GM12878 (cell line): ENCODE measurements at regions not wholly inside any gene's neighbourhood (a gene's known extent, or its start where the extent isn't known, plus 50 kb on each side); places are given as distances from the start of the nearest gene placed in this dataset.

Experiments
- ATAC-seq: fragments of 200-7000 bp; cut with Tn5 transposase; 3 replicates; pipeline ENCODE4 v1.9.1; 2020; ENCODE audit warnings: mild to moderate bottlenecking, moderate library complexity
- BruUV-seq: library from RNA; stranded (reverse); fragments of 400-500 nt; replicated peaks from 2 replicates; lab custom pipeline; 2021; lab: Mats Ljungman, UMichigan
- CTCF ChIA-PET: fragments of 300-600 bp; sonication (Branson Sonifier 250); formaldehyde crosslinking; extraction: SDS; loops from one replicate; lab custom pipeline; 2021; ENCODE audit warnings: inconsistent platforms; lab: Yijun Ruan, JAX
- POLR2A ChIA-PET: fragments of 350-600 bp; formaldehyde crosslinking; extraction: SDS; loops from one replicate; lab custom pipeline; 2021; ENCODE audit warnings: inconsistent platforms; lab: Charles Lee
- RAD21 ChIA-PET: fragments of 300-600 bp; sonication (Branson Sonifier 250); formaldehyde crosslinking; loops from one replicate; lab custom pipeline; 2023; ENCODE audit warnings: antibody characterized with exemption; ENCODE audit not compliant: unreplicated experiment; lab: Charles Lee
- SMC1A ChIA-PET: fragments of 300-600 bp; sonication (Branson Sonifier 250); formaldehyde crosslinking; loops from one replicate; lab custom pipeline; 2023; ENCODE audit not compliant: unreplicated experiment, uncharacterized antibody; lab: Charles Lee
- DNase-seq: peaks from one replicate; pipeline ENCODE4 v3.0.0-alpha.2; 2011; ENCODE audit warnings: low read depth, low spot score
- FAIRE-seq: peaks from 3 replicates; lab custom pipeline; 2011; peaks lifted over from hg19 to GRCh38; lab: Jason Lieb, UNC
- H2AFZ ChIP-seq: 2 replicates; pipeline ENCODE4 v1.6.0; 2011; ENCODE audit warnings: low read depth, low read length, control low read depth; ENCODE audit not compliant: control insufficient read depth
- H3K27ac ChIP-seq: 2 replicates; pipeline ENCODE4 v1.5.1; 2011; ENCODE audit warnings: control low read depth; ENCODE audit not compliant: control insufficient read depth, insufficient read depth
- H3K27me3 ChIP-seq, 2 experiments: replicated peaks in 1 of 2; 2 replicates each; pipeline versions ENCODE4 v1.6.0 to v1.6.1; 2011; ENCODE audit warnings: low read length in 1 of 2; ENCODE audit not compliant: control insufficient read depth in 2 of 2, insufficient read depth in 2 of 2
- H3K36me3 ChIP-seq, 2 experiments: 2 replicates each; pipeline ENCODE4 v1.5.1; 2011; ENCODE audit warnings: low read length in 1 of 2; ENCODE audit not compliant: control insufficient read depth in 2 of 2, insufficient read depth in 2 of 2
- H3K4me1 ChIP-seq: 2 replicates; pipeline ENCODE4 v1.6.1; 2011; ENCODE audit warnings: mild to moderate bottlenecking, low read length, moderate library complexity, mixed read lengths; ENCODE audit not compliant: control insufficient read depth, insufficient read depth
- H3K4me2 ChIP-seq: 2 replicates; pipeline ENCODE4 v1.6.0; 2011; ENCODE audit warnings: control low read depth; ENCODE audit not compliant: control insufficient read depth, insufficient read depth
- H3K4me3 ChIP-seq: fragments of 200-600 bp; sonication (generic); 2 replicates; pipeline ENCODE4 v1.5.1; 2016
- H3K79me2 ChIP-seq: 2 replicates; pipeline ENCODE4 v1.6.0; 2011; ENCODE audit warnings: low read length; ENCODE audit not compliant: control insufficient read depth, insufficient read depth
- H3K9ac ChIP-seq: 2 replicates; pipeline ENCODE4 v1.8.0; 2011; ENCODE audit warnings: low read length, control low read depth, mixed read lengths; ENCODE audit not compliant: control insufficient read depth, insufficient read depth
- H3K9me3 ChIP-seq: replicated peaks from 3 replicates; pipeline ENCODE4 v1.5.1; 2011; ENCODE audit warnings: mild to moderate bottlenecking, low read length; ENCODE audit not compliant: control insufficient read depth, insufficient read depth
- H4K20me1 ChIP-seq: 2 replicates; pipeline ENCODE4 v1.6.0; 2011; ENCODE audit not compliant: control insufficient read depth, insufficient read depth
- ASH2L ChIP-seq: fragments of 300-600, 200-600 bp; sonication (generic); IDR thresholded peaks from 2 replicates; pipeline ENCODE4 v1.6.1; 2017; ENCODE audit warnings: low read depth, mild to moderate bottlenecking, borderline replicate concordance
- BCL3 ChIP-seq: IDR thresholded peaks from 2 replicates; pipeline ENCODE4 v1.6.1; 2011; ENCODE audit warnings: borderline replicate concordance, low read depth, mild to moderate bottlenecking, moderate library complexity, low read length; ENCODE audit not compliant: insufficient read depth, poor library complexity, severe bottlenecking
- CTCF ChIP-seq, 3 experiments: IDR thresholded peaks in 2 of 3; conservative IDR thresholded peaks in 1 of 3; 2 replicates each; pipeline ENCODE4 v1.5.1; 2011; ENCODE audit warnings: low read depth in 3 of 3, low read length in 3 of 3, mild to moderate bottlenecking in 3 of 3, control low read depth in 2 of 3, moderate library complexity in 2 of 3, inconsistent platforms in 1 of 3, mixed read lengths in 1 of 3; ENCODE audit not compliant: control insufficient read depth in 2 of 3, insufficient read depth in 1 of 3; ENCODE audit errors: extremely low read depth in 1 of 3
- E4F1 ChIP-seq: fragments of 450-650 bp; IDR thresholded peaks from 2 replicates; pipeline ENCODE4 v1.6.1; 2018; ENCODE audit warnings: borderline replicate concordance, mild to moderate bottlenecking; ENCODE audit not compliant: partially characterized antibody
- EZH2 ChIP-seq: IDR thresholded peaks from 2 replicates; pipeline ENCODE4 v1.6.1; 2012; ENCODE audit warnings: low read depth, mild to moderate bottlenecking, control low read depth, inconsistent platforms, low read length, borderline replicate concordance; ENCODE audit not compliant: control insufficient read depth
- FOXM1 ChIP-seq: IDR thresholded peaks from 2 replicates; pipeline ENCODE4 v1.6.1; 2012; ENCODE audit warnings: low read depth, mild to moderate bottlenecking, inconsistent platforms, low read length, moderate library complexity
- JUND ChIP-seq: IDR thresholded peaks from 2 replicates; pipeline ENCODE4 v1.6.1; 2012; ENCODE audit warnings: low read depth, mild to moderate bottlenecking, low read length, improper control_type of control experiment, moderate library complexity
- MTA3 ChIP-seq: IDR thresholded peaks from 2 replicates; pipeline ENCODE4 v1.6.1; 2012; ENCODE audit warnings: low read length, inconsistent platforms, borderline replicate concordance
- POLR2AphosphoS5 ChIP-seq: IDR thresholded peaks from 2 replicates; pipeline ENCODE4 v1.6.1; 2011; ENCODE audit warnings: mild to moderate bottlenecking, low read length, inconsistent platforms
- RBBP5 ChIP-seq: fragments of 200-600 bp; sonication (generic); conservative IDR thresholded peaks from 2 replicates; pipeline ENCODE4 v1.6.1; 2016
- TBL1XR1 ChIP-seq: IDR thresholded peaks from 2 replicates; pipeline ENCODE4 v1.6.1; 2012; ENCODE audit warnings: low read depth, low read length, improper control_type of control experiment
- ZBTB33 ChIP-seq: fragments of 450-650 bp; IDR thresholded peaks from 2 replicates; pipeline ENCODE4 v1.6.1; 2017; ENCODE audit warnings: mild to moderate bottlenecking
- ZNF384 ChIP-seq: IDR thresholded peaks from 2 replicates; pipeline ENCODE4 v1.6.1; 2012; ENCODE audit warnings: low read depth, mild to moderate bottlenecking, low read length, improper control_type of control experiment, borderline replicate concordance
- ZZZ3 ChIP-seq: IDR thresholded peaks from 2 replicates; pipeline ENCODE4 v1.6.1; 2011; ENCODE audit warnings: low read depth; ENCODE audit not compliant: control insufficient read depth, insufficient read length
- WGBS: methylation state at CpG from one replicate; pipeline ENCODE4 v1.1.6; 2016; ENCODE audit warnings: low lambda C conversion rate; ENCODE audit not compliant: insufficient replicate concordance, insufficient coverage; ENCODE audit errors: missing lambda C conversion rate; 5-methylcytosine and 5-hydroxymethylcytosine counted together
- in situ Hi-C: fragments of 300-500 bp; cut with MboI; formaldehyde crosslinking; loops from 9 replicates; pipeline ENCODE4 v1.14.3; 2018; ENCODE audit warnings: mixed read lengths
- intact Hi-C: fragments of 100-400 bp; cut with micrococcal nuclease; formaldehyde crosslinking; loops from one replicate; pipeline ENCODE4 v1.14.2; 2022; ENCODE audit not compliant: unreplicated experiment

- no peak for TF ChIP-seq E4F1
- TF ChIP-seq ZNF384, result no peak
- TF ChIP-seq EZH2, result no peak
These were observed 510.2 kb downstream of the RPS24 start (continued) for GRCh38 chr10:78543749-78544362.

- Histone ChIP-seq H3K27ac (no peak overlapping the region), H3K4me3 (no peak overlapping the region), H3K4me1 (no peaks in the 10 kb centered on the region), H3K79me2 (no peaks in the 10 kb centered on the region), H2AFZ (no peak overlapping the region), H4K20me1 (no peaks in the 10 kb centered on the region), H3K9me3 (no peaks in the 10 kb centered on the region), H3K27me3 (no peaks in the 10 kb centered on the region; a peak in 3 of 4 replicates), H3K36me3 (no peaks in the 10 kb centered on the region), H3K4me2 (no peak overlapping the region), H3K9ac (no peak overlapping the region)
- ChIA-PET SMC1A (no interaction called here), POLR2A (no interaction called here), CTCF (no interaction called here), RAD21 (no interaction called here)
- DNase-seq (no peak), ATAC-seq (no peak), FAIRE-seq (no peak)
- no TSS peak for BruUV-seq
- in situ Hi-C loops (no loop called here), intact Hi-C loops (no loop called here)
- 44% methylated on average over 9 of the region's 9 CpGs for WGBS
- TF ChIP-seq ASH2L (no peak), RBBP5 (no peak), ZBTB33 (no peak), BCL3 (no peak), MTA3 (no peak), JUND (no peak), FOXM1 (no peak), CTCF (IDR thresholded peaks at IDR 0.05 in 2 of 3, conservative IDR thresholded peaks at IDR 0.05 in 1 of 3; ENCODE audit: control insufficient read depth in 2 of 3, extremely low read depth in 1 of 3, insufficient read depth in 1 of 3, low read depth in 3 of 3, low read length in 3 of 3) (no peak), ZZZ3 (no peak), TBL1XR1 (no peak), POLR2AphosphoS5 (no peak)
These were observed 510.9 kb downstream of the RPS24 start for GRCh38 chr10:78544423-78545090.
